ENCODE measurements at regions not wholly inside any gene's neighbourhood (a gene's known extent, or its start where the extent isn't known, plus 50 kb on each side); places are given as distances from the start of the nearest gene placed in this dataset.

- TF ChIP-seq POLR2AphosphoS5 (IDR thresholded peaks at IDR 0.05) (no peak), POLR2A (IDR thresholded peaks at IDR 0.05) (no peak)
Measured at GRCh38 chr11:44376423-44376822, 66.5 kb upstream of the ALX4 start.

All from suprapubic skin (tissue), 4 donors.